Progenitor cell of endocrine pancreas (in vitro differentiated cells): ENCODE measurements at regions not wholly inside any gene's neighbourhood (a gene's known extent, or its start where the extent isn't known, plus 50 kb on each side); places are given as distances from the start of the nearest gene placed in this dataset.

Experiments
- DNase-seq: peaks from one replicate; pipeline ENCODE4 v3.0.0; 2021; ENCODE audit warnings: low spot score; ENCODE audit not compliant: unreplicated experiment
- H3K27ac Mint-ChIP-seq: 2 replicates; pipeline ENCODE4 v1.8.0; 2021; ENCODE audit warnings: mild to moderate bottlenecking, moderate library complexity, mixed read lengths
- H3K27me3 Mint-ChIP-seq: 2 replicates; pipeline ENCODE4 v1.8.0; 2021; ENCODE audit warnings: mixed read lengths
- H3K36me3 Mint-ChIP-seq: 2 replicates; pipeline ENCODE4 v1.8.0; 2022; ENCODE audit warnings: mixed read lengths; ENCODE audit not compliant: insufficient read depth
- H3K4me1 Mint-ChIP-seq: 2 replicates; pipeline ENCODE4 v1.8.0; 2021; ENCODE audit warnings: low read depth, mixed read lengths
- H3K4me3 Mint-ChIP-seq: 2 replicates; pipeline ENCODE4 v1.8.0; 2021; ENCODE audit warnings: low read depth, mild to moderate bottlenecking, moderate library complexity, mixed read lengths
- H3K9me3 Mint-ChIP-seq: 2 replicates; pipeline ENCODE4 v1.8.0; 2021; ENCODE audit warnings: low read depth, mixed read lengths
- TF ChIP-seq, protein P1 (sequence below): fragments of 200-600 bp; sonication (generic); IDR thresholded peaks from one replicate; pipeline ENCODE4 v1.5.0; 2021; ENCODE audit warnings: antibody characterized with exemption, mild to moderate bottlenecking; ENCODE audit not compliant: unreplicated experiment

DNA sequence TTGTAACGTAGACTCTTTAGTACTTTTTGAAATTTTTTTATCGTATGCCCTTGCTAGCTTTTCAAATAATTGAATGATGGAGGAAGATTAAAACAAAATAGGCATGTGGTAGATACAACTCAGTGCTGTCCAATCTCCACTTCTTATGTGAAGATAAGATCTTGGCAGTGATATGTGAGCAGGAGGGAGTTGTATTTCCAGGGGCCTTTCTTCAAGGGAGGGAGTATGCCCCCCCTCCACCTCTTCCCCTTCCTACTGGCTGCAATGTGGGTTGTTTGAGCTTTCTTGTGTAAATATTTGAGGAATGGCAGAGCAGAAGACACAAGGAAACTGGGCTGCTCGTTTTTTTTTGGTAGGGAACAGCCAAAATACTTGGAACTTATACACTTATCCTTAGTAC, 374.9 kb downstream of the PSAT1 start:
- Mint-ChIP-seq H3K4me1 (peaks cover 21% of the 10 kb centered on the region), H3K4me3 (no peak overlapping the region), H3K36me3 (no peaks in the 10 kb centered on the region), H3K27me3 (no peaks in the 10 kb centered on the region), H3K27ac (no peak overlapping the region), H3K9me3 (peaks cover 4% of the 10 kb centered on the region)
- TF ChIP-seq, protein P1, sequence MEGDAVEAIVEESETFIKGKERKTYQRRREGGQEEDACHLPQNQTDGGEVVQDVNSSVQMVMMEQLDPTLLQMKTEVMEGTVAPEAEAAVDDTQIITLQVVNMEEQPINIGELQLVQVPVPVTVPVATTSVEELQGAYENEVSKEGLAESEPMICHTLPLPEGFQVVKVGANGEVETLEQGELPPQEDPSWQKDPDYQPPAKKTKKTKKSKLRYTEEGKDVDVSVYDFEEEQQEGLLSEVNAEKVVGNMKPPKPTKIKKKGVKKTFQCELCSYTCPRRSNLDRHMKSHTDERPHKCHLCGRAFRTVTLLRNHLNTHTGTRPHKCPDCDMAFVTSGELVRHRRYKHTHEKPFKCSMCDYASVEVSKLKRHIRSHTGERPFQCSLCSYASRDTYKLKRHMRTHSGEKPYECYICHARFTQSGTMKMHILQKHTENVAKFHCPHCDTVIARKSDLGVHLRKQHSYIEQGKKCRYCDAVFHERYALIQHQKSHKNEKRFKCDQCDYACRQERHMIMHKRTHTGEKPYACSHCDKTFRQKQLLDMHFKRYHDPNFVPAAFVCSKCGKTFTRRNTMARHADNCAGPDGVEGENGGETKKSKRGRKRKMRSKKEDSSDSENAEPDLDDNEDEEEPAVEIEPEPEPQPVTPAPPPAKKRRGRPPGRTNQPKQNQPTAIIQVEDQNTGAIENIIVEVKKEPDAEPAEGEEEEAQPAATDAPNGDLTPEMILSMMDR, result no peak
- no peak for DNase-seq

DNA sequence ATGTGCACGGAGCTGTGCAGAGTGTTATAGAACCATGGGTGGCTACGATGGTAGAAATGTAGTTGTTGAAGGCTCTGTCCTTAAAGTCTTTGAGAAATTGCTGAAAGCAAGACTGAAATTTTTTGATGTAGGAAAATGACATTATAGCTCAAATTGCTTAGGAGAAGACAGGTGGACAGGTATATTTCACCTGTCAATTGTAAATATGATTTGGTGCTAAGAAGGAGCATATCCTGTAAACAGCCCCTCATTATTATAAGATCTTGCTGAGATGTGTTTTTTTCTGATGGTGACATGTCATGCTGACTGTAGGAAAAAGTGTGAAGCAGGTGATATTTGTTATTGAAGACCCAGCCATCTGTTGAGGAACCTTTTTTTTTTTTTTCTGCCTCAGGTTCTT, 377.9 kb downstream of the PSAT1 start:
- H3K9me3 Mint-ChIP-seq, result peaks cover under 1% of the 10 kb centered on the region
- no peaks in the 10 kb centered on the region for H3K27me3 Mint-ChIP-seq
- H3K27ac Mint-ChIP-seq, result no peak overlapping the region

DNA sequence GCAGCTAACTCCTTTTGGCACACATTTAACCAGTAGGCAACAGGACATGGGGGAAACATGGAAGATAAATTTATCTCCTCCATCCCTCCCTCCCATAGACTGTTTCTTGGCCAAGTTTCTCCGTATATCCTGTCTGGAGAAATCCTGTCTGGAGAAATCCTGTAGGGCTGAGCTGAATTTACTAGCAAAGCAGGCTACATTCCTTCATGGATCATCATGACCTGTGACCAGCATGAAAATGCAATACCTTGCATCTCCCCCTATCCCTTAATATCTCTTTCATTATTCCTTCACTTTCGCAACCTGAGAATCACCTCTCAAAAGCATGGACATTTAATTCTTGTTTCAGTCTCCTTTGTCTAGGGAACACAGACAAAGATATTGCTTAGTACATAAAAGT, 379.1 kb downstream of the PSAT1 start:
- no peak for DNase-seq
- H3K4me1 Mint-ChIP-seq, result peaks cover 21% of the 10 kb centered on the region
- H3K9me3 Mint-ChIP-seq, result no peaks in the 10 kb centered on the region
- no peak overlapping the region for H3K27ac Mint-ChIP-seq
- no peaks in the 10 kb centered on the region for H3K36me3 Mint-ChIP-seq
- no peaks in the 10 kb centered on the region for H3K27me3 Mint-ChIP-seq
- no peak overlapping the region for H3K4me3 Mint-ChIP-seq
- TF ChIP-seq, protein P1, result no peak

More for the DNA sequence above, 377.9 kb downstream of the PSAT1 start:
- Mint-ChIP-seq H3K36me3 (no peaks in the 10 kb centered on the region), H3K4me1 (peaks cover 21% of the 10 kb centered on the region), H3K4me3 (no peak overlapping the region)
- no peak for DNase-seq
- TF ChIP-seq, protein P1, result no peak

DNA sequence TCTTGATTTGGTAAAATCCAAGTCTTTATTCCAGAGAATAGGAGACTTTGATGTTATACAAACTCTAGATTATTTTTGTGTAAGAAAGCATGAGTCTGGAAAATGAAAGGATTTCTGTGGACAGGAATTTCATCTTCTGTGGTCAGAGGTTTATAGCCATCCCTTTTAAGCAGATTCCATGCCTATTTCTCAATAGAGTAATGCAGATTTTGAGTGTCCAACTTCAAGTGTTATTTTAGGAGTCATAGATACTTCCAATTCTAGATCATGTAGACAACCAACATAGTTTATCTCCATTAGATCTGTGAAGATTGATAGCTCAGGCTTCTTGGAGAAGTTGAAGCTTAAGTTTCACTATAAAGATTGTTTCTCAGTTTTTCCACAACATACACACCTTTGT, 379.7 kb downstream of the PSAT1 start:
- no peaks in the 10 kb centered on the region for H3K36me3 Mint-ChIP-seq

DNA sequence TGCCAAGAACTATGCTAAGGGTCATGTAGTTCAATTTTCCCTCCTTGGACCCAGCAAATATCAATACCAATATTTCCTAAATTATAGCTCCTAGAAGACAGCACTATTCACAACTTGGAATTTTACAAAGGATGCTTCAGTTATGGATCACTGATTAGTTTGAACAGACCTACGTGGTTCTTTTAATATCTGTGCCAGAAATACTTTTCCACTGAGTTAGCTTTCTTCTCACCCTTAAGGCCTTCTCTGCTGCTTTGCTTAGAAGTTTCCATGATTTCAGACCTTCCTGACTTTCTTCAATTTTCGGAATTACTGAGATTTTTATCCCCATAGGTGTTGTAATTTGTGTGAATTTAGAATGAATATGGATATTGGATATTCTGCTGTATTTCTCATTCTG, 380.4 kb downstream of the PSAT1 start:
- Mint-ChIP-seq H3K27ac (no peak overlapping the region), H3K36me3 (no peaks in the 10 kb centered on the region), H3K9me3 (no peaks in the 10 kb centered on the region), H3K4me1 (peaks cover 10% of the 10 kb centered on the region), H3K4me3 (no peak overlapping the region), H3K27me3 (no peaks in the 10 kb centered on the region)
- TF ChIP-seq, protein P1, result no peak
- DNase-seq, result no peak

More for the DNA sequence above, 379.7 kb downstream of the PSAT1 start:
- no peaks in the 10 kb centered on the region for H3K27me3 Mint-ChIP-seq
- H3K4me1 Mint-ChIP-seq, result peaks cover 17% of the 10 kb centered on the region
- TF ChIP-seq, protein P1, result no peak
- DNase-seq, result no peak
- H3K27ac Mint-ChIP-seq, result no peak overlapping the region
- H3K4me3 Mint-ChIP-seq, result no peak overlapping the region
- no peaks in the 10 kb centered on the region for H3K9me3 Mint-ChIP-seq
